OCI-LY7 (cell line): ENCODE measurements at regions not wholly inside any gene's neighbourhood (a gene's known extent, or its start where the extent isn't known, plus 50 kb on each side); places are given as distances from the start of the nearest gene placed in this dataset.

Experiments
- BruUV-seq: library from RNA; stranded (reverse); fragments of 400-500 nt; replicated peaks from 2 replicates; lab custom pipeline; 2021; lab: Mats Ljungman, UMichigan
- CTCF ChIA-PET: fragments of 300-600 bp; sonication (Branson Sonifier 250); formaldehyde crosslinking; loops from one replicate; lab custom pipeline; 2022; ENCODE audit warnings: antibody characterized with exemption; ENCODE audit not compliant: unreplicated experiment; lab: Charles Lee
- POLR2A ChIA-PET: fragments of 300-600 bp; sonication (Branson Sonifier 250); formaldehyde crosslinking; loops from one replicate; lab custom pipeline; 2022; ENCODE audit warnings: antibody characterized with exemption; lab: Charles Lee
- DNase-seq: peaks from one replicate; pipeline ENCODE4 v3.0.0-alpha.2; 2015; ENCODE audit warnings: low spot score
- H2AFZ ChIP-seq: fragments of 200-600 bp; sonication (generic), shearing (Covaris generic); 2 replicates; pipeline ENCODE4 v1.6.1; 2014; ENCODE audit warnings: mild to moderate bottlenecking, antibody characterized with exemption, low read length, moderate library complexity
- H3K27ac ChIP-seq: fragments of 200-600 bp; sonication (generic); 2 replicates; pipeline ENCODE4 v1.5.1; 2014; ENCODE audit warnings: mixed run types, low read depth, mild to moderate bottlenecking, moderate library complexity, low read length, inconsistent platforms; ENCODE audit not compliant: poor library complexity, severe bottlenecking
- H3K36me3 ChIP-seq: fragments of 200-600 bp; sonication (generic); 2 replicates; pipeline ENCODE4 v1.6.1; 2014; ENCODE audit warnings: mild to moderate bottlenecking, antibody characterized with exemption, low read length, moderate library complexity, mixed read lengths; ENCODE audit not compliant: insufficient read depth
- H3K4me1 ChIP-seq: fragments of 200-600 bp; sonication (generic); 2 replicates; pipeline ENCODE4 v1.5.1; 2014; ENCODE audit warnings: mild to moderate bottlenecking, low read length; ENCODE audit not compliant: insufficient read depth, poor library complexity, severe bottlenecking
- H3K4me2 ChIP-seq: fragments of 200-600 bp; sonication (generic); 2 replicates; pipeline ENCODE4 v1.6.1; 2014; ENCODE audit warnings: mild to moderate bottlenecking, low read length
- H3K4me3 ChIP-seq: fragments of 200-600 bp; sonication (generic); 2 replicates; pipeline ENCODE4 v1.5.1; 2014; ENCODE audit warnings: mild to moderate bottlenecking, low read depth, low read length; ENCODE audit not compliant: poor library complexity, severe bottlenecking
- H3K79me2 ChIP-seq: fragments of 200-600 bp; sonication (generic); 2 replicates; pipeline ENCODE4 v1.6.1; 2016; ENCODE audit warnings: low read depth, mild to moderate bottlenecking, low read length, moderate library complexity, mixed read lengths; ENCODE audit not compliant: insufficient read depth
- H3K9me2 ChIP-seq: fragments of 200-600 bp; sonication (generic); 2 replicates; pipeline ENCODE4 v1.6.1; 2016; ENCODE audit warnings: mild to moderate bottlenecking, low read length, mixed read lengths; ENCODE audit not compliant: insufficient read depth
- H3K9me3 ChIP-seq: fragments of 200-600 bp; sonication (generic); 2 replicates; pipeline ENCODE4 v1.6.1; 2014; ENCODE audit warnings: mild to moderate bottlenecking, mixed run types, low read length, mixed read lengths
- H4K20me1 ChIP-seq: fragments of 200-600 bp; sonication (generic); 2 replicates; pipeline ENCODE4 v1.6.1; 2014; ENCODE audit warnings: mild to moderate bottlenecking, antibody characterized with exemption, low read length, moderate library complexity, mixed read lengths; ENCODE audit not compliant: insufficient read depth
- EZH2phosphoT487 ChIP-seq: fragments of 200-600 bp; sonication (generic); IDR thresholded peaks from 2 replicates; pipeline ENCODE4 v1.6.1; 2018; ENCODE audit warnings: low read depth, borderline replicate concordance, mild to moderate bottlenecking, mixed run types, antibody characterized with exemption, low read length, moderate library complexity, mixed read lengths
- intact Hi-C: fragments of 100-400 bp; cut with micrococcal nuclease; formaldehyde crosslinking; loops from one replicate; pipeline ENCODE4 v1.10.0; 2022; ENCODE audit not compliant: unreplicated experiment
- TF ChIP-seq, protein P1 (sequence below): fragments of 200-600 bp; sonication (generic); conservative IDR thresholded peaks from 2 replicates; pipeline ENCODE4 v1.5.1; 2014; ENCODE audit warnings: mild to moderate bottlenecking, antibody characterized with exemption, low read length, moderate library complexity, mixed read lengths

DNA sequence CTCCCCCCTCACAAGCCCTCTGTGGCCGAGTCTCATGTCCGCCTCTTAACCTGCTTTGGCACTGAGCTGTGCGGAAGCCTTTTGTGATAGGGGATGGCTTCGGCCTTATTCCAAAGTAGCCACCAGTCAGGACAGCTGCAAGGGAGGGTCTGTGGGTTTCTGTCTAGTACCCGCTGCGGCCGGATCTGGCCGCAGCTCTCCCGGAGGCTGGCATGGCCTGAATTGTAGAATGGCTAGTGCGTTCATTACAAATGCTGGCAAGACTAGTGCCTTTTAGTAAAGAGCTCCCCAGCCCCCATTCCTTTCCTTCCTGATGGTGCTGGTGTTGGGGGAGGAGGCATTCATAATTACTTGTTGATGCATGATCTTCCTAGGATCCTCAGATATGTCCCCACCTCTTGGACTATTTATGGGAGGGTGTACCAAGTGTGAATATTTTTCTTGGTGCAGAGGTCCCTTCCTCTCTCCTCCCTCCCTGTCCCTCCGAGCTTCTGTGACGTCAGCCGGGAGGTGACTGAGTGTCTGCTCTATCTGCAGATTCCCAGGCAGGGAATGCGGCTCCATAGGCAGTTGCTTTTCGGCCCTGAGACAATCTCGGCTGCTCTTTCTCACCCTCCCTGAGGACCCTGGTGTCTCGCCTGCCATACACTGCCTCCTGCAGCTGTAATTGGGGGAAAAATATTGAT is 108.7 kb upstream of the E2F8 start:
- H3K4me1 ChIP-seq: no peaks in the 10 kb centered on the region
- no peak overlapping the region for H3K4me2 ChIP-seq
- H3K27ac ChIP-seq: no peak overlapping the region
- ChIA-PET CTCF (interaction anchor here (0.6 kb wide), 1 partner anchor 158 kb away, joined by 3 read pairs; no protein-coding TSS in a partner anchor), POLR2A (no interaction called here)
- H3K79me2 ChIP-seq: no peaks in the 10 kb centered on the region
- no peaks in the 10 kb centered on the region for H4K20me1 ChIP-seq
- H3K9me3 ChIP-seq: no peaks in the 10 kb centered on the region
- H3K9me2 ChIP-seq: no peaks in the 10 kb centered on the region
- no peak overlapping the region for H2AFZ ChIP-seq
- intact Hi-C loops: no loop called here
- no TSS peak for BruUV-seq
- H3K36me3 ChIP-seq: no peaks in the 10 kb centered on the region
- no peak for TF ChIP-seq EZH2phosphoT487
- TF ChIP-seq, protein P1, sequence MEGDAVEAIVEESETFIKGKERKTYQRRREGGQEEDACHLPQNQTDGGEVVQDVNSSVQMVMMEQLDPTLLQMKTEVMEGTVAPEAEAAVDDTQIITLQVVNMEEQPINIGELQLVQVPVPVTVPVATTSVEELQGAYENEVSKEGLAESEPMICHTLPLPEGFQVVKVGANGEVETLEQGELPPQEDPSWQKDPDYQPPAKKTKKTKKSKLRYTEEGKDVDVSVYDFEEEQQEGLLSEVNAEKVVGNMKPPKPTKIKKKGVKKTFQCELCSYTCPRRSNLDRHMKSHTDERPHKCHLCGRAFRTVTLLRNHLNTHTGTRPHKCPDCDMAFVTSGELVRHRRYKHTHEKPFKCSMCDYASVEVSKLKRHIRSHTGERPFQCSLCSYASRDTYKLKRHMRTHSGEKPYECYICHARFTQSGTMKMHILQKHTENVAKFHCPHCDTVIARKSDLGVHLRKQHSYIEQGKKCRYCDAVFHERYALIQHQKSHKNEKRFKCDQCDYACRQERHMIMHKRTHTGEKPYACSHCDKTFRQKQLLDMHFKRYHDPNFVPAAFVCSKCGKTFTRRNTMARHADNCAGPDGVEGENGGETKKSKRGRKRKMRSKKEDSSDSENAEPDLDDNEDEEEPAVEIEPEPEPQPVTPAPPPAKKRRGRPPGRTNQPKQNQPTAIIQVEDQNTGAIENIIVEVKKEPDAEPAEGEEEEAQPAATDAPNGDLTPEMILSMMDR: no peak
- no peak for DNase-seq
- no peak overlapping the region for H3K4me3 ChIP-seq

DNA sequence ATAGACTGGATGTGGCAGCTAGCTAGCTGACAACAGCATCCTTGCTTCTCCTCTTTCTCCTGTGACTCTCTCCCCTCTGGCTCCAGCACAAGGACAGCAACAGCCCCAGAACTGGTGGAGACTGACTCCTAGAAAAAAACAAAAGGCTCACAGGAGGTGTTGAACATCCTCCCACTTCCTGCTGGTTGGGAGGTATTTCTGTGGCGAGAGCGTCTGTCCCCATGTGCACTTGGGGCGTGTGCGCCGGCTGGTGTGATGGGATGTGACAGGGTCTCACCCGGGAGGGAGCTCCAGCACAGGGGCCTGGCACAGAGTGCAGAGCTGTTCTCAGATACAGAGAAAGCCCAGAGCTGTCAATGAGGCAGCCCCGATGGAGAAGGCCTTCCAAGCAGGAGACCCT is 107.2 kb upstream of the E2F8 start:
- Histone ChIP-seq H2AFZ (no peak overlapping the region), H4K20me1 (no peaks in the 10 kb centered on the region), H3K4me2 (no peak overlapping the region), H3K9me2 (no peaks in the 10 kb centered on the region), H3K4me3 (no peak overlapping the region), H3K27ac (no peak overlapping the region), H3K79me2 (no peaks in the 10 kb centered on the region), H3K36me3 (no peaks in the 10 kb centered on the region), H3K4me1 (no peaks in the 10 kb centered on the region), H3K9me3 (no peaks in the 10 kb centered on the region)
- ChIA-PET CTCF (no interaction called here), POLR2A (interaction anchor here (1.2 kb wide), 1 partner anchor 21 kb away, joined by 4 read pairs; no protein-coding TSS in a partner anchor)
- intact Hi-C loops: no loop called here
- no TSS peak for BruUV-seq
- DNase-seq: no peak
- TF ChIP-seq EZH2phosphoT487: no peak
- TF ChIP-seq, protein P1: no peak
